ENCODE measurements at regions not wholly inside any gene's neighbourhood (a gene's known extent, or its start where the extent isn't known, plus 50 kb on each side); places are given as distances from the start of the nearest gene placed in this dataset.

- DNase-seq, result no peak
Measured at GRCh38 chr5:173720953-173721600, 104.6 kb upstream of the BOD1 start.

- no peak for DNase-seq
Measured at GRCh38 chr5:173721601-173722232, 105.3 kb upstream of the BOD1 start.

- no peak for DNase-seq
Measured at GRCh38 chr5:173726846-173727557, 110.6 kb upstream of the BOD1 start.

- no peak for DNase-seq
Measured at GRCh38 chr5:173727839-173728778, 111.7 kb upstream of the BOD1 start.

GRCh38 chr5:173729079-173729765, 112.8 kb upstream of the BOD1 start:
- no peak for DNase-seq

- DNase-seq, result no peak
Measured at GRCh38 chr5:173730632-173731298, 114.3 kb upstream of the BOD1 start.

GRCh38 chr5:173733021-173733420, 116.6 kb upstream of the BOD1 start:
- no peak for DNase-seq

GRCh38 chr5:173733425-173733824, 117.0 kb upstream of the BOD1 start:
- no peak for DNase-seq

- DNase-seq, result peak in 1 of 2 donors; percentile 38
Measured at GRCh38 chr5:173733831-173734501, 117.5 kb upstream of the BOD1 start.

GRCh38 chr5:173734716-173735115, 118.3 kb upstream of the BOD1 start:
- DNase-seq, result no peak

- DNase-seq, result no peak
Measured at GRCh38 chr5:173735184-173735583, 118.7 kb upstream of the BOD1 start.

- DNase-seq, result no peak
Measured at GRCh38 chr5:173735691-173736090, 119.2 kb upstream of the BOD1 start.

GRCh38 chr5:173736374-173736773, 119.9 kb upstream of the BOD1 start:
- DNase-seq, result no peak

GRCh38 chr5:173736923-173737412, 120.5 kb upstream of the BOD1 start:
- DNase-seq, result peak in 1 of 2 donors; percentile 60

GRCh38 chr5:173739741-173740140, 123.3 kb upstream of the BOD1 start:
- no peak for DNase-seq

GRCh38 chr5:173740400-173740799, 124.0 kb upstream of the BOD1 start:
- no peak for DNase-seq

GRCh38 chr5:173741087-173741486, 124.6 kb upstream of the BOD1 start:
- no peak for DNase-seq

- DNase-seq, result no peak
Measured at GRCh38 chr5:173741729-173742431, 125.4 kb upstream of the BOD1 start.

GRCh38 chr5:173742432-173742816, 126.0 kb upstream of the BOD1 start:
- DNase-seq, result peak in 1 of 2 donors; percentile 20

GRCh38 chr5:173743641-173744343, 127.3 kb upstream of the BOD1 start:
- DNase-seq, result no peak
